Endodermal cell (in vitro differentiated cells): ENCODE measurements at regions not wholly inside any gene's neighbourhood (a gene's known extent, or its start where the extent isn't known, plus 50 kb on each side); places are given as distances from the start of the nearest gene placed in this dataset.

ENCODE experiments used
- DNase-seq: peaks from one replicate; pipeline ENCODE4 v3.0.0-alpha.2; 2017
- H3K27ac ChIP-seq: 2 replicates; pipeline ENCODE4 v1.5.1; 2013; ENCODE audit warnings: mild to moderate bottlenecking, low read depth, low read length, moderate library complexity
- H3K27me3 ChIP-seq: 2 replicates; pipeline ENCODE4 v1.6.1; 2013; ENCODE audit warnings: mild to moderate bottlenecking, low read length, moderate library complexity; ENCODE audit not compliant: insufficient read depth, control insufficient read depth, poor library complexity, severe bottlenecking
- H3K36me3 ChIP-seq: 2 replicates; pipeline ENCODE4 v1.7.0; 2013; ENCODE audit warnings: mild to moderate bottlenecking, low read length, moderate library complexity; ENCODE audit not compliant: control insufficient read depth, insufficient read depth
- H3K4me1 ChIP-seq: one replicate; pipeline ENCODE4 v1.7.0; 2013; ENCODE audit warnings: low read length; ENCODE audit not compliant: control insufficient read depth, insufficient read depth
- H3K4me3 ChIP-seq: 2 replicates; pipeline ENCODE4 v1.5.1; 2013; ENCODE audit warnings: mild to moderate bottlenecking, low read length, moderate library complexity
- H3K9ac ChIP-seq: 2 replicates; pipeline ENCODE4 v1.6.1; 2013; ENCODE audit warnings: mild to moderate bottlenecking, low read length, moderate library complexity; ENCODE audit not compliant: poor library complexity, severe bottlenecking; ENCODE audit errors: extremely low read depth
- H3K9me3 ChIP-seq: 2 replicates; pipeline ENCODE4 v1.6.1; 2013; ENCODE audit warnings: mild to moderate bottlenecking, low read length, moderate library complexity; ENCODE audit not compliant: control insufficient read depth
- H3K27ac Mint-ChIP-seq: 2 replicates; pipeline ENCODE4 v1.8.0; 2020; ENCODE audit warnings: mixed read lengths
- H3K27me3 Mint-ChIP-seq: 2 replicates; pipeline ENCODE4 v1.8.0; 2021; ENCODE audit warnings: mild to moderate bottlenecking, mixed read lengths; ENCODE audit not compliant: insufficient read depth
- H3K36me3 Mint-ChIP-seq: 2 replicates; pipeline ENCODE4 v1.8.0; 2020; ENCODE audit warnings: low read depth, mixed read lengths
- H3K4me1 Mint-ChIP-seq: 2 replicates; pipeline ENCODE4 v1.8.0; 2020; ENCODE audit warnings: mixed read lengths
- H3K4me3 Mint-ChIP-seq: 2 replicates; pipeline ENCODE4 v1.8.0; 2020; ENCODE audit warnings: mild to moderate bottlenecking, moderate library complexity, mixed read lengths
- H3K9me3 Mint-ChIP-seq: 2 replicates; pipeline ENCODE4 v1.8.0; 2020; ENCODE audit warnings: mild to moderate bottlenecking, mixed read lengths
- CTCF ChIP-seq: fragments of 200-600 bp; sonication (generic); conservative IDR thresholded peaks from 2 replicates; pipeline ENCODE4 v1.5.0; 2021; ENCODE audit warnings: antibody characterized with exemption, mild to moderate bottlenecking
- WGBS, 2 experiments: methylation state at CpG; one replicate each; pipeline versions ENCODE4 v1.1.5 to v1.1.7; 2013; ENCODE audit warnings: missing lambda C conversion rate in 2 of 2, mixed read lengths in 1 of 2; ENCODE audit not compliant: insufficient coverage in 1 of 2, insufficient read length in 1 of 2; 5-methylcytosine and 5-hydroxymethylcytosine counted together

GRCh38 chr14:23723911-23724310 lies 87.7 kb downstream of the DHRS2 start:
- H3K27ac ChIP-seq: no peak overlapping the region
- H3K36me3 ChIP-seq: no peaks in the 10 kb centered on the region
- no peak overlapping the region for H3K9ac ChIP-seq
- no peaks in the 10 kb centered on the region for H3K27me3 ChIP-seq
- no peak for DNase-seq
- WGBS, 2 experiments: 78% methylated on average over 3 of the region's 3 CpGs; no CpG with 5 or more reads in 1 of the 2 experiments
- Mint-ChIP-seq H3K27ac (no peak overlapping the region), H3K4me3 (no peak overlapping the region), H3K9me3 (peaks cover 10% of the 10 kb centered on the region), H3K36me3 (no peaks in the 10 kb centered on the region), H3K4me1 (no peaks in the 10 kb centered on the region), H3K27me3 (no peaks in the 10 kb centered on the region)
- no peak for TF ChIP-seq CTCF
- H3K9me3 ChIP-seq: no peaks in the 10 kb centered on the region
- no peaks in the 10 kb centered on the region for H3K4me1 ChIP-seq
- H3K4me3 ChIP-seq: no peak overlapping the region

GRCh38 chr14:23725528-23725927 lies 89.4 kb downstream of the DHRS2 start:
- H3K27ac ChIP-seq: no peak overlapping the region
- H3K9ac ChIP-seq: no peak overlapping the region
- WGBS, 2 experiments: 77 to 83% methylated on average over 1 to 3 of the region's 3 CpGs
- H3K9me3 Mint-ChIP-seq: peaks cover 13% of the 10 kb centered on the region
- H3K27ac Mint-ChIP-seq: no peak overlapping the region
- no peak for DNase-seq
- no peaks in the 10 kb centered on the region for H3K36me3 Mint-ChIP-seq
- no peaks in the 10 kb centered on the region for H3K27me3 ChIP-seq
- H3K4me3 Mint-ChIP-seq: no peak overlapping the region
- no peaks in the 10 kb centered on the region for H3K4me1 Mint-ChIP-seq
- no peak for TF ChIP-seq CTCF
- H3K27me3 Mint-ChIP-seq: no peaks in the 10 kb centered on the region
- H3K36me3 ChIP-seq: no peaks in the 10 kb centered on the region
- no peak overlapping the region for H3K4me3 ChIP-seq
- H3K4me1 ChIP-seq: no peaks in the 10 kb centered on the region
- H3K9me3 ChIP-seq: no peaks in the 10 kb centered on the region

- no peak overlapping the region for H3K4me3 Mint-ChIP-seq
- Histone ChIP-seq H3K27ac (no peak overlapping the region), H3K36me3 (no peaks in the 10 kb centered on the region), H3K4me3 (no peak overlapping the region), H3K27me3 (no peaks in the 10 kb centered on the region), H3K9me3 (no peaks in the 10 kb centered on the region), H3K9ac (no peak overlapping the region), H3K4me1 (no peaks in the 10 kb centered on the region)
- WGBS, 2 experiments: 80 to 85% methylated on average over 4 to 16 of the region's 16 CpGs
- H3K27me3 Mint-ChIP-seq: no peaks in the 10 kb centered on the region
- DNase-seq: no peak
- H3K27ac Mint-ChIP-seq: no peak overlapping the region
- no peak for TF ChIP-seq CTCF
- H3K4me1 Mint-ChIP-seq: no peaks in the 10 kb centered on the region
- H3K36me3 Mint-ChIP-seq: no peaks in the 10 kb centered on the region
- peaks cover 13% of the 10 kb centered on the region for H3K9me3 Mint-ChIP-seq
Observed at GRCh38 chr14:23725980-23726710, 90.0 kb downstream of the DHRS2 start.
